GM19351 (cell line): ENCODE measurements at regions not wholly inside any gene's neighbourhood (a gene's known extent, or its start where the extent isn't known, plus 50 kb on each side); places are given as distances from the start of the nearest gene placed in this dataset.
"Not testable (repeated sequence)": the region's sequence is repeated elsewhere in the genome, so short reads cannot be mapped to it uniquely, and the experiment has no call there.

ENCODE experiments used
- ATAC-seq: cut with Tn5 transposase; IDR thresholded peaks from one replicate; pipeline ENCODE4 v1.9.1; 2021; ENCODE audit warnings: mild to moderate bottlenecking, moderate library complexity; ENCODE audit not compliant: unreplicated experiment

- not testable (repeated sequence) for ATAC-seq
Observed at GRCh38 chr15:30688684-30689083, 62.8 kb downstream of the ARHGAP11B start.

- ATAC-seq, result not testable (repeated sequence)
Observed at GRCh38 chr15:30690153-30690552, 64.2 kb downstream of the ARHGAP11B start.

GRCh38 chr15:30695811-30696210 is 69.9 kb downstream of the ARHGAP11B start:
- ATAC-seq, result not testable (repeated sequence)

- ATAC-seq, result peak; percentile 82
Observed at GRCh38 chr15:30696439-30697314, 70.7 kb downstream of the ARHGAP11B start.

GRCh38 chr15:30697315-30697685 is 71.4 kb downstream of the ARHGAP11B start:
- ATAC-seq, result peak; percentile 73

- not testable (repeated sequence) for ATAC-seq
Observed at GRCh38 chr15:30700006-30700597, 74.2 kb downstream of the ARHGAP11B start.

GRCh38 chr15:30707976-30708685 is 82.2 kb downstream of the ARHGAP11B start:
- not testable (repeated sequence) for ATAC-seq

- ATAC-seq, result not testable (repeated sequence)
Observed at GRCh38 chr15:30708809-30709208, 82.9 kb downstream of the ARHGAP11B start.

GRCh38 chr15:30718038-30718643 is 92.2 kb downstream of the ARHGAP11B start:
- ATAC-seq, result not testable (repeated sequence)

GRCh38 chr15:30719363-30719762 is 93.4 kb downstream of the ARHGAP11B start:
- not testable (repeated sequence) for ATAC-seq

- ATAC-seq, result not testable (repeated sequence)
Observed at GRCh38 chr15:30720825-30721224, 94.9 kb downstream of the ARHGAP11B start.

GRCh38 chr15:30721529-30721928 is 95.6 kb downstream of the ARHGAP11B start:
- ATAC-seq, result not testable (repeated sequence)

GRCh38 chr15:30723540-30724175 is 97.7 kb downstream of the ARHGAP11B start:
- not testable (repeated sequence) for ATAC-seq

GRCh38 chr15:30729880-30730590 is 104.1 kb downstream of the ARHGAP11B start:
- not testable (repeated sequence) for ATAC-seq

- ATAC-seq, result not testable (repeated sequence)
Observed at GRCh38 chr15:30730633-30731032, 104.7 kb downstream of the ARHGAP11B start.

GRCh38 chr15:30732100-30732499 is 106.2 kb downstream of the ARHGAP11B start:
- not testable (repeated sequence) for ATAC-seq

- not testable (repeated sequence) for ATAC-seq
Observed at GRCh38 chr15:30735884-30736564, 110.1 kb downstream of the ARHGAP11B start.

GRCh38 chr15:30742796-30743195 is 116.9 kb downstream of the ARHGAP11B start:
- ATAC-seq, result not testable (repeated sequence)

- not testable (repeated sequence) for ATAC-seq
Observed at GRCh38 chr15:30749048-30749447, 123.1 kb downstream of the ARHGAP11B start.
